VCaP (cell line): ENCODE measurements at regions not wholly inside any gene's neighbourhood (a gene's known extent, or its start where the extent isn't known, plus 50 kb on each side); places are given as distances from the start of the nearest gene placed in this dataset.

Experiments
- H3K27ac ChIP-seq: fragments of 450-650 bp; 2 replicates; pipeline ENCODE4 v1.5.1; 2017
- CTCF ChIP-seq: fragments of 450-650 bp; conservative IDR thresholded peaks from 2 replicates; pipeline ENCODE4 v1.5.1; 2017; ENCODE audit warnings: mild to moderate bottlenecking, moderate library complexity

- no peak for TF ChIP-seq CTCF
- no peak overlapping the region for H3K27ac ChIP-seq
Measured at GRCh38 chr18:54080858-54081257, 143.6 kb downstream of the MBD2 start.

- no peak overlapping the region for H3K27ac ChIP-seq
- no peak for TF ChIP-seq CTCF
Measured at GRCh38 chr18:54076166-54076565, 148.3 kb downstream of the MBD2 start.

- no peak for TF ChIP-seq CTCF
Measured at GRCh38 chr18:54075689-54076088, 148.8 kb downstream of the MBD2 start.

GRCh38 chr18:54069729-54070128 lies 154.7 kb downstream of the MBD2 start:
- H3K27ac ChIP-seq, result no peak overlapping the region
- no peak for TF ChIP-seq CTCF

More at GRCh38 chr18:54075689-54076088, 148.8 kb downstream of the MBD2 start:
- H3K27ac ChIP-seq, result no peak overlapping the region

GRCh38 chr18:54060343-54061005 lies 164.0 kb downstream of the MBD2 start:
- no peak for TF ChIP-seq CTCF
- no peak overlapping the region for H3K27ac ChIP-seq

GRCh38 chr18:54052732-54053429 lies 171.6 kb downstream of the MBD2 start:
- TF ChIP-seq CTCF, result no peak
- H3K27ac ChIP-seq, result no peak overlapping the region

GRCh38 chr18:54052259-54052658 lies 172.2 kb downstream of the MBD2 start:
- TF ChIP-seq CTCF, result no peak
- no peak overlapping the region for H3K27ac ChIP-seq
